GM21619 (cell line): ENCODE measurements at regions not wholly inside any gene's neighbourhood (a gene's known extent, or its start where the extent isn't known, plus 50 kb on each side); places are given as distances from the start of the nearest gene placed in this dataset.
"Not testable (repeated sequence)": the region's sequence is repeated elsewhere in the genome, so short reads cannot be mapped to it uniquely, and the experiment has no call there.

Experiments used
- ATAC-seq: cut with Tn5 transposase; IDR thresholded peaks from one replicate; pipeline ENCODE4 v1.9.1; 2021; ENCODE audit not compliant: unreplicated experiment

DNA sequence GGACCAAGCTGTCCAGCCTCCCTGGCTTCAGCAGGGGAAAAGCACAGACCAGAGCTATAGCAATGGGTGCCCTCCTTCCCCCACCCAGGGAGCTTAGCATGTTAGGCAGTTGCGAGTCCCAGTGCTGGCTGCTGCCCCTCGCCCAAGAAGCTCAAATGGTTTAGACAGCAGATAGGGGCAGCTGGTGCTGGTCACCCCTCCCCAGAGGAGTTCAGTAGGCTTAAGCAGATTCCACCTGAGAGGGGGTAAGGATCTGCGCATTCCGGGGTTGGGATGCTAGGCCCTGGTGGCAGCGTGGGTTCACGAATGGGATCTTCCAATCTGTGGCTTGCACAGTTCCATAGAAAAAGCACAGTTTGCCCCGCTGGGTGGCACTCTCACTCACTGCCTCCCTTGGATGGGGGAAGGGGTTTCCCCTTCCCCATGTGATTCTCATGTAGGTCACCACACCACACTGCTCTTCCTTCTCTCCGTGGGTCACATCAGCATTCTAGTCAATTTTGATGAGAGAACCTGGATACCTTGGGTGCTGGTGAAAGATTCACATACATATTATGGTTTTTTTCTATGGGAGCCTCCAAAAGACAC is 665.6 kb downstream of the C12orf50 start:
- ATAC-seq = no peak

DNA sequence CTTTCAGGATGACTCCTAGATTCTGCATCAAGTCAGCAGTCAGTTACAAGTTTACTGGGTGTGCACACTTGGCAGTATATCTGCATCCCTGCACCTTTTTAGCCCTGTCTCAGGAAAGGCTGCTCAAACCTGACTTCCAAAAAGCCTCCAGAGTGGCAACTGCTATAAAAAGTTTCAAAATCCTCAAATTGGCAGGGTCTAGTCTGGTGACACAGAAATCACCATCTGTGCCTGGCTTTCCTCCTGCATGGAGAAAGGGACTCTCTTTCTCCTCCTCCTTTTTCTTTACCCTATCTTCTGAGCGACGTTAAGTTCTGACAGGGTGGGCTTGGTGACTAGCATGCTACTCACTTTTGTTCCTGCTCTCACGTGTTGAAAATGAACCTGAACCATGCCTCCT is 679.5 kb downstream of the C12orf50 start:
- ATAC-seq = no peak

GRCh38 chr12:87348071-87348470 is 681.1 kb downstream of the C12orf50 start:
- no peak for ATAC-seq

DNA sequence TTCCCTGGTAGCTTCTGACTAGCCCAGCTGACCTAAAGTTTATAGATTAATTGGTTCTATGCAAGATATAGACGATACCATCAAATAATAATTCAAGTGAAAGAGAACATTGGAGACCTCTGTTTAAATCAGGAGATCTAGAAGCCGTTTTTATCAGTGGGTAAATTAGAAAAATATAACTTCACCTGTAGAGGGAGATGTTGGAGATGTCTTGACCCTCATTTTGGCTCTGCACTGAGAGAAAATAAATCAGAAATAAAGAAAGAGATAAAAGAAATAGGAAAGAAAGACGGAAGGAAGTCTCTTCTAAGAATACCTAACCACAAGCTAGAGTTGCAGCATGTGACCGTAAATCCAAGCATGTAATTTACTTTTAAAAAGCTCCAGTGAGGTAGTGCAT is 684.5 kb downstream of the C12orf50 start:
- ATAC-seq = no peak

DNA sequence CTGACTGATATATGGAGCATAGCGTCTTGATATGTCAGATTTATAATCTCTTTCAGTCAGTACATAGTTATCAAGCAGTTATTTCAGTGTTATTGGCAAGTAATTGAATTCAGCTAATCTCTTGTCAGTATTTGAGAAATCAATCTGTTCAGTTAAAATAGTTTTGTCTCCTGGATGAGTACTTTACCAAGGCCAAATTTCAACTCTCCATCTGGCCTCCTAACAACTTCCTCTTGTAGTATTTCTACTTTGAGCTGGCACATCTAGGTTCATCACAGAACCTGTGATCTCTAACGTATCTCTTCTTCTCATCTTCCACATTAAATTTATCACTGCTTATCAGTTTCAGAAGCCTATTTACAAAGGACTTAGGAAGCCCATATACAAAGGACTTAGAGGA is 690.5 kb downstream of the C12orf50 start:
- no peak for ATAC-seq

DNA sequence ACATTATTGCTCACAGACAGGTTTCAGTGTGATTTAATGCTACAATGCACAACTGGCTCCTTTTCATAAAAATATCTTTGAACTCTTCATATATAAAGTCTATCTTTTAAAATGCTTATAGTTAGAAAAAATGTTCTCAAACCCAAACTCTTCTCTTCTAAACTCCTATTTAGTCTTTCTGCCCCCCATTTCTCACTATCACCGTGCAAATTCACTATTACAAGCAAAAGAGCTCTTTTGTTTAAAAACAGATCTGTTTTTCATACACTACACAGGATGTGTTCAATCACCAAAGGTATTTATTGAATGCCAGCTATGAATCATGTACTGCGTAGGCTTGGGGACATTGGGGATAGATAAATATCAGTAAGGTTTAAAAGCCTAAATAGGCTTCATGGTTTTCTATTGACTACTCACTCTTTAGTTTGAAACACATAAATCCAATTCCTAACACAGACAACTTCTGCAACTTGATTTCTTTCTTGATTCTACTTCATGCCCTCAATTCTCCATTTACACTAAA is 692.3 kb downstream of the C12orf50 start:
- ATAC-seq = no peak

DNA sequence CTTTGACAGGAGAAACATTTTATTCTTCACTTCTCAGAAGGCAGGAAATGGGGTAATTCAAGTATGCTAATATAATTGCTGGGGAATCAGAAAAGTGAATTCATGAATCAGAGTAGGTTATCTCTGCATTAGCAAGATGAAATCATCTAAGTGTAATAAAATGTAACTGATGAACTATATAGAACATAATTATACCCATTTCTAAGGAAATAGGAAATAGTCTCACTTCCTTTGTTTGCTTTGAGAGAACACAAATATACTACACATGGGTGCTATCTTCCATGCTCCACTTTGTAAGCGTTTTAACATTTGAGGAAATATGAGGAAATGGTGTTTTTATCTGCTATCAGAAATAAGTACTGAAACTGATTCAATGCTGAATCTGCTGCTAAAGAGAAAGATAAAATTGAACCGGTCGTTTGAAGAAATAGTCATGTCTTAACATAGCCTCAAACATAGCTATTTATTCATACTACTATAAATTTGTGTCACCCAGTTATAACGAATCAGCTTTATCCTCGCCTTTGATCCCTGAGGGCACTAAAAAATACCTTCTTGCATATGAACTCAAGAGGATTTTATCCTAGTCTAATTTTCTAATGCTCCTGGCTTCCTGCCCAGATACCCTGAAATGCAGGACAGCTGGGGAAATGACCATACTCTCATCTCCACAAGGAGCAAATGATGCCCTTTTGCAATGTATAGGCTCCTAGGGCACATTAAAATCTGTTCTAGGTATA is 696.0 kb downstream of the C12orf50 start:
- ATAC-seq = no peak

DNA sequence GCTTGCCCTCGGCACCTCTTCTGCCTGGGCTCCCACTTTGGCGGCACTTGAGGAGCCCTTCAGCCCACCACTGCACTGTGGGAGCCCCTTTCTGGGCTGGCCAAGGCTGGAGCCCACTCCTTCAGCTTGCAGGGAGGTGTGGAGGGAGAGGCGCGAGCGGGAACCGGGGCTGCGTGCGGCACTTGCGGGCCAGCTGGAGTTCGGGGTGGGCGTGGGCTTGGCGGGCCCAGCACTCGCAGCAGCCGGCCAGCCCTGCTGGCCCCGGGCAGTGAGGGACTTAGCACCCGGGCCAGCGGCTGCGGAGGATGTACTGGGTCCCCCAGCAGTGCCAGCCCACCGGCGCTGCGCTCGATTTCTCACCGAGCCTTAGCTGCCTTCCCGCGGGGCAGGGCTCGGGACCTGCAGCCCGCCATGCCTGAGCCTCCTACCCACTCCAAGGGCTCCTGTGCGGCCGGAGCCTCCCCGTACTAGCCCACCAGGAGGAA is 699.1 kb downstream of the C12orf50 start:
- not testable (repeated sequence) for ATAC-seq

DNA sequence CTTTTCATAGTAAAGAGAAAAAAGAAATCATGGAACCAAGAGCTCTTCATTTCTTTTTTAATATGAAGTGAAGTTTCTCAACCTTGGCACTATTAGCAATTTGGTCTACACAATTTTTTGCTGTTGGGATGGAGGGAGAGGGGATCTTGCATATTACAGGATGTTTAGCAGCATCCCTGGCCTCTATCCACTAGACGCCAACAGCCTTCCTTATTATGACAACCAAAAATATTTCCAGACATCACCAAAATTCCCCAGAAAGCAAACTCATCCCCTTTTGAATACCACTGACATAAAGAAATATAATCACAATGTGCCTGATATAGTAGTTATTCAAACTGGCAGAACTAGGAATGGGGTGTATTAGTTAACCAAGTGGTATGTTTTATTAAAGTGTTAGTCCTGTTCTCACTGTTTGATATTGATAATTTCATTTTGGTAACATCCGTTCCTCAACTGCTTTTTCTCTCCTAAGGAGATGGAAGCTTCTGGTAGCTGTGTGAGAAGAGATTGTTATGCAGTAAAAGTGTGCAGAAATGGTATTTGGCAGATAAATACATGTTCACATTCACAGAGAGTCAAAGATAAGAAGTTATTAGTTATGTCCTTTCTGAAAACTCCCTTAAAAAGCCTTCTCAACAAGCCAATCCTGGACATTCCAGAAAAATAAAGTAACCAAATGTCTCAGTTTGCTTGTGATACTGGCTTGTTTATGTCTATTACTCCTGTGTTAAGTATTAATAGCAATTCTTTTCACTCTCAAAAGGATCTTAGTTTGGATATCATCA is 699.9 kb downstream of the C12orf50 start:
- no peak for ATAC-seq

DNA sequence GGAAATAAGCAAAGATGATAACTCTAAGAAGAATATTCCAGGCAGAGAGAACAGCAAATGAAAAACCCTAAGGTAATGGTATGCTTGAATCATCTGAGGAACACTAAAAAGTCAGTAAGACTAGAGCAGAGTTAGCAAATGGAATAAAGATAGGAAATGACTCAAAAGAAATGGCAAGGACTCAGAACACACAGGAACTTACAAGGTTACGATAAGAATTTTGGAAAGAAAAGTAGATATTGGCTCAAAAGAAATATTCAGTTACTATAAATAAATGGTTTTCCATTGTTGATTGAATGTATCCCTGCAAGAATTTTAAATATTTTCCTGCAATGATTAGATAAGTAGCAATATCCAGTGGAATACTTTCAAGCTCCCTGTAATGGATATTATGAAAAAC is 705.8 kb downstream of the C12orf50 start:
- no peak for ATAC-seq

- no peak for ATAC-seq
Measured at GRCh38 chr12:87320724-87321123, 708.5 kb downstream of the C12orf50 start.

GRCh38 chr12:87317302-87317701 is 711.9 kb downstream of the C12orf50 start:
- no peak for ATAC-seq

DNA sequence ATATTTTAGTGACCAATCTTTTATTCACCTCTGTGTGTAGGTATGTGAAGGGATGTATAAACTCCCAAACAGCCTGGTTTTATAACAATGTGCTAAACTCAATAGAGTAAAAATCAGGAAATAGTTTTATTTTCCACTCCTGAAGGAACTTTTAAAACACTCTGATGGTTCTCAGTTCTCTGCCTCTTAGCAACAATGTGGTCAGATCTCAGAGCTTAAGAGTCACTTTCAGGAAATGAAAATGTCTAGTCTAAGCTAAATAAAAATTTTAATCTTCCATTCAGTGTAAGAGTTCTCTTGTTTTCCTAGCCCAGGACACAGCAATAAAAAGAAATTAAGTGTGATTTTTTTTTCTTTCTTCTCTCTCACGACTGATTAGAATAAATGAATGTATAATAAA is 718.0 kb downstream of the C12orf50 start:
- no peak for ATAC-seq

DNA sequence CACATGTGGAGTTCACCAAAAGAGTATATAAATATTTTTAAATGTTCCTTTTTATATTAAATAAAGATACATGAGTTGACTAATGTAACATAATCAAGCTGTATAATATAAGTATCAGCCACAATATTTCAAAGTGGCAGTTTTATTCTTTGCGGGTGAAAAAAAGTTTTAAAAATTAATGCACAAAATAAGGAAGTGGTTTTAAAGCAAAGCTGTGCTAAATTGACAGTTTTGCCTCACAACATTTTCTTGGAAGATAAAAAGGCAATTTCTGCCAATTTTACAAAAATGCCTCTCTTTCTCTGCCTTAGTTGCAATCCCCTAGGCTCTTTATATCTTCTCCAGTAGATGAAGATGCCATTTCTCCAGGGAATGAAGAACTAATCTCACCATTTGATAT is 719.1 kb downstream of the C12orf50 start:
- no peak for ATAC-seq

DNA sequence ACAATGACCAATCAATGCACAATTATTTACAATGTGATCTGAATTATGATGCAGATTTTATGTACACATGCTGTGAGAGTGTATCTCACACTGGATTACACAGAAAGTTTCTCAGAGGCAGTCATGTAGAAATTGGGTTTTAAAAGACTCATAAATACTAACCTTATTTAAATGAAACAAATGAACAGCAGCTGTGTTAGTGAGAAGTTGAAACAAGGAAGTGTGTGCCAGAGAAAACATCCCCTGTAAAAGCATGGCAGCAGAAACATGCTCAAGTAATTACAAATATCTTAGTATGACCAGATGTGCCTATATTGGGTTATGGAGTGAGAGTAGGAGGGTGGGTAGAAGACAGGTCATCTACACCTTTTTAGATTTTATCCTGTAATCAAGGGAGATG is 723.7 kb downstream of the C12orf50 start:
- no peak for ATAC-seq

- no peak for ATAC-seq
Measured at GRCh38 chr12:87304406-87304805, 724.8 kb downstream of the C12orf50 start.

DNA sequence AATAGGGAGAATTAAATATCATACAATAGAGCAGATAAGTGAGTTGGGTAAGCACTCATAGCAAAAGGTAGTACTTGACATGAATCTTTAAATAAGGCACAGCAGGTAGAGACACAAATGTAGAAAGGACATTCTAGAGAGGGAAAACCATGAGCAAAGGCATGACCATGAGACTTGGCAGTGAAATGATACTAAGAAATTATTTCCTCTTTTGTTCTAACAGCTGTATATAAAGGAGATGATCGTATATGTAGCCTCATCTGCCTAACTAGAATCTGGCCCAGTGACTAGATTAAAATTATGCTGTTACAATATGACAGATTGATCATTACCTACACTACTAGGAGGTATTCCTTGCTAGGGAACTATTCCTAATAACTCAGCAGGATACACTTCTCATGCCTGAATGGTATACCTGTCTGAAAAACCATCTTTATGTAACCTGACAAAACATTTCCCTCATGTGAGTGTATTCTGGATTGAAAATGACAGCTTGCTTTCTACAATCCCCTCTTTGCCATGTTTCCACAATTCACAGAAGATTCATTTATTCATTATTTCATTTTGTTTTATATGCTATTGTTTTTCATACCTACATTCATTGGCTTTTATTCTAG is 725.7 kb downstream of the C12orf50 start:
- ATAC-seq = no peak

GRCh38 chr12:87302126-87302745 is 727.0 kb downstream of the C12orf50 start:
- no peak for ATAC-seq

DNA sequence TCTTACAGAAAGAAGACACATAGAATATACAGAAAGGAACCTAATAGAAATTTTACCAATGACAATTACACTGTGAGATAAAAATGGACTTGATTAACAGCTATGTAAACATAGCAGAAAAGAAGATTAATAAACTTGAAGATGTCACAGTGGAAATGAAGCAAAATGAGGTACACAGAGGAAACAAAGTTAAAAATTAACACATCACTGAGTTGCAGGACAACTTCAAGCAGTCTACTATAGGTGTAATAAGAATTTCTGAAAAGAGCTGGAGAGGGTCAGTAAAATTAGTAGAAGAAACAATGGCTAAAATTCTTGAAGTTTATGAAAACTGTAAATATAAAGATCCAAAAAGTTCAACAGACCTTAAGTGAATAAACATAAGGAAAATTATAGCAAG is 738.7 kb downstream of the C12orf50 start:
- ATAC-seq = no peak

- ATAC-seq = no peak
Measured at GRCh38 chr12:87283886-87284285, 745.3 kb downstream of the C12orf50 start.

GRCh38 chr12:87283111-87283510 is 746.1 kb downstream of the C12orf50 start:
- no peak for ATAC-seq
